SK-N-SH treated with all-trans-retinoic acid at 6 μM for 48 hours (cell line): ENCODE measurements at regions not wholly inside any gene's neighbourhood (a gene's known extent, or its start where the extent isn't known, plus 50 kb on each side); places are given as distances from the start of the nearest gene placed in this dataset.

ENCODE experiments used
- ARNTL ChIP-seq: fragments of 450-650 bp; formaldehyde crosslinking; IDR thresholded peaks from 2 replicates; pipeline ENCODE4 v1.5.0; 2020; ENCODE audit warnings: low read depth, mild to moderate bottlenecking, moderate library complexity, borderline replicate concordance
- BACH2 ChIP-seq: fragments of 250-450 bp; sonication (Bioruptor Pico); IDR thresholded peaks from 2 replicates; pipeline ENCODE4 v1.9.0; 2021; ENCODE audit warnings: mild to moderate bottlenecking, borderline replicate concordance
- CSDC2 ChIP-seq: fragments of 250-450 bp; sonication (Bioruptor Pico); IDR thresholded peaks from 2 replicates; pipeline ENCODE4 v1.5.0; 2020; ENCODE audit warnings: mild to moderate bottlenecking, moderate library complexity
- OSR1 ChIP-seq: fragments of 250-450 bp; sonication (Bioruptor Pico); IDR thresholded peaks from 2 replicates; pipeline ENCODE4 v1.8.0; 2022; ENCODE audit warnings: moderate library complexity, mild to moderate bottlenecking, inconsistent platforms
- PPARA ChIP-seq: fragments of 250-450 bp; sonication (Bioruptor Pico); IDR thresholded peaks from 2 replicates; pipeline ENCODE4 v1.5.0; 2020; ENCODE audit warnings: mild to moderate bottlenecking, borderline replicate concordance
- TCF4 ChIP-seq: fragments of 250-450 bp; sonication (Bioruptor Pico); IDR thresholded peaks from 2 replicates; pipeline ENCODE4 v1.8.0; 2021; ENCODE audit warnings: mild to moderate bottlenecking, moderate library complexity, borderline replicate concordance
- ZC3H10 ChIP-seq: fragments of 250-450 bp; sonication (Bioruptor Pico); IDR thresholded peaks from 2 replicates; pipeline ENCODE4 v1.5.1; 2021; ENCODE audit warnings: mild to moderate bottlenecking, moderate library complexity
- ZFP3 ChIP-seq: fragments of 250-450 bp; sonication (Bioruptor Pico); IDR thresholded peaks from 2 replicates; pipeline ENCODE4 v1.5.0; 2020; ENCODE audit warnings: mild to moderate bottlenecking, moderate library complexity
- ZFP30 ChIP-seq: fragments of 450-650 bp; formaldehyde crosslinking; IDR thresholded peaks from 2 replicates; pipeline ENCODE4 v1.5.0; 2022; ENCODE audit warnings: mild to moderate bottlenecking, moderate library complexity
- ZNF70 ChIP-seq: fragments of 450-650 bp; formaldehyde crosslinking; IDR thresholded peaks from 2 replicates; pipeline ENCODE4 v1.5.0; 2020; ENCODE audit warnings: mild to moderate bottlenecking, moderate library complexity
- TF ChIP-seq, protein P1 (sequence below): fragments of 250-450 bp; sonication (Bioruptor Pico); IDR thresholded peaks from 2 replicates; pipeline ENCODE4 v1.5.0; 2020; ENCODE audit warnings: mild to moderate bottlenecking, moderate library complexity
- TF ChIP-seq, protein P2 (sequence below): fragments of 250-450 bp; sonication (Bioruptor Pico); IDR thresholded peaks from 2 replicates; pipeline ENCODE4 v1.8.0; 2021; ENCODE audit warnings: low read depth, mild to moderate bottlenecking, moderate library complexity, borderline replicate concordance
- TF ChIP-seq, protein P3 (sequence below): fragments of 250-450 bp; sonication (Bioruptor Pico); IDR thresholded peaks from 2 replicates; pipeline ENCODE4 v1.8.0; 2020; ENCODE audit warnings: mild to moderate bottlenecking, moderate library complexity, borderline replicate concordance

DNA sequence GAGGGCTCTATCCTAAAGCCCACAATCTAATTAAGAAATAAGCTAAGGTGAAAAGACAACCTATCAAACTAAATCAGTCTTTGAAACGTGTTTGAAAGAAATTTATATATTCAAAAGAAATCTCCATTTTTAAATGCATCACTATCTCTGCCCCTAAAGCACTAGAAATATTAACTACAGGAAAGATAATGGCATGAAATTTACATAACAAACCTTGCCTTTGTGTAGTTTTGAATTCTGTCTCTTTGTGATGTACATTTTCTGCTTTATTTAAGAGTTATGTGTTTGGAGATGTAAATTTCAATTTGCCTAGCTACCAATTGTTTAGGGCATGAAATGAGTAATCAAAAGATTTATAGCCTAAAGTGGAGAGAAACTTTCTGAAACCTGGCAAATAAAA lies 286.1 kb upstream of the TBX22 start:
- TF ChIP-seq TCF4 (CRISPR knock-in tag) = no peak
- TF ChIP-seq ZC3H10 (CRISPR knock-in tag) = no peak
- no peak for TF ChIP-seq OSR1 (CRISPR knock-in tag)
- TF ChIP-seq ZFP3 (CRISPR knock-in tag) = no peak
- TF ChIP-seq, protein P1, sequence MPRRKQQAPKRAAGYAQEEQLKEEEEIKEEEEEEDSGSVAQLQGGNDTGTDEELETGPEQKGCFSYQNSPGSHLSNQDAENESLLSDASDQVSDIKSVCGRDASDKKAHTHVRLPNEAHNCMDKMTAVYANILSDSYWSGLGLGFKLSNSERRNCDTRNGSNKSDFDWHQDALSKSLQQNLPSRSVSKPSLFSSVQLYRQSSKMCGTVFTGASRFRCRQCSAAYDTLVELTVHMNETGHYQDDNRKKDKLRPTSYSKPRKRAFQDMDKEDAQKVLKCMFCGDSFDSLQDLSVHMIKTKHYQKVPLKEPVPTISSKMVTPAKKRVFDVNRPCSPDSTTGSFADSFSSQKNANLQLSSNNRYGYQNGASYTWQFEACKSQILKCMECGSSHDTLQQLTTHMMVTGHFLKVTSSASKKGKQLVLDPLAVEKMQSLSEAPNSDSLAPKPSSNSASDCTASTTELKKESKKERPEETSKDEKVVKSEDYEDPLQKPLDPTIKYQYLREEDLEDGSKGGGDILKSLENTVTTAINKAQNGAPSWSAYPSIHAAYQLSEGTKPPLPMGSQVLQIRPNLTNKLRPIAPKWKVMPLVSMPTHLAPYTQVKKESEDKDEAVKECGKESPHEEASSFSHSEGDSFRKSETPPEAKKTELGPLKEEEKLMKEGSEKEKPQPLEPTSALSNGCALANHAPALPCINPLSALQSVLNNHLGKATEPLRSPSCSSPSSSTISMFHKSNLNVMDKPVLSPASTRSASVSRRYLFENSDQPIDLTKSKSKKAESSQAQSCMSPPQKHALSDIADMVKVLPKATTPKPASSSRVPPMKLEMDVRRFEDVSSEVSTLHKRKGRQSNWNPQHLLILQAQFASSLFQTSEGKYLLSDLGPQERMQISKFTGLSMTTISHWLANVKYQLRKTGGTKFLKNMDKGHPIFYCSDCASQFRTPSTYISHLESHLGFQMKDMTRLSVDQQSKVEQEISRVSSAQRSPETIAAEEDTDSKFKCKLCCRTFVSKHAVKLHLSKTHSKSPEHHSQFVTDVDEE (CRISPR knock-in tag) = no peak
- TF ChIP-seq ZFP30 (CRISPR knock-in tag) = no peak
- no peak for TF ChIP-seq PPARA (CRISPR knock-in tag)
- TF ChIP-seq CSDC2 = no peak
- no peak for TF ChIP-seq BACH2 (CRISPR knock-in tag)
- TF ChIP-seq, protein P2, sequence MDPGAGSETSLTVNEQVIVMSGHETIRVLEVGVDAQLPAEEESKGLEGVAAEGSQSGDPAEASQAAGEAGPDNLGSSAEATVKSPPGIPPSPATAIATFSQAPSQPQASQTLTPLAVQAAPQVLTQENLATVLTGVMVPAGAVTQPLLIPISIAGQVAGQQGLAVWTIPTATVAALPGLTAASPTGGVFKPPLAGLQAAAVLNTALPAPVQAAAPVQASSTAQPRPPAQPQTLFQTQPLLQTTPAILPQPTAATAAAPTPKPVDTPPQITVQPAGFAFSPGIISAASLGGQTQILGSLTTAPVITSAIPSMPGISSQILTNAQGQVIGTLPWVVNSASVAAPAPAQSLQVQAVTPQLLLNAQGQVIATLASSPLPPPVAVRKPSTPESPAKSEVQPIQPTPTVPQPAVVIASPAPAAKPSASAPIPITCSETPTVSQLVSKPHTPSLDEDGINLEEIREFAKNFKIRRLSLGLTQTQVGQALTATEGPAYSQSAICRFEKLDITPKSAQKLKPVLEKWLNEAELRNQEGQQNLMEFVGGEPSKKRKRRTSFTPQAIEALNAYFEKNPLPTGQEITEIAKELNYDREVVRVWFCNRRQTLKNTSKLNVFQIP (CRISPR knock-in tag) = no peak
- no peak for TF ChIP-seq ZNF70 (CRISPR knock-in tag)
- TF ChIP-seq, protein P3, sequence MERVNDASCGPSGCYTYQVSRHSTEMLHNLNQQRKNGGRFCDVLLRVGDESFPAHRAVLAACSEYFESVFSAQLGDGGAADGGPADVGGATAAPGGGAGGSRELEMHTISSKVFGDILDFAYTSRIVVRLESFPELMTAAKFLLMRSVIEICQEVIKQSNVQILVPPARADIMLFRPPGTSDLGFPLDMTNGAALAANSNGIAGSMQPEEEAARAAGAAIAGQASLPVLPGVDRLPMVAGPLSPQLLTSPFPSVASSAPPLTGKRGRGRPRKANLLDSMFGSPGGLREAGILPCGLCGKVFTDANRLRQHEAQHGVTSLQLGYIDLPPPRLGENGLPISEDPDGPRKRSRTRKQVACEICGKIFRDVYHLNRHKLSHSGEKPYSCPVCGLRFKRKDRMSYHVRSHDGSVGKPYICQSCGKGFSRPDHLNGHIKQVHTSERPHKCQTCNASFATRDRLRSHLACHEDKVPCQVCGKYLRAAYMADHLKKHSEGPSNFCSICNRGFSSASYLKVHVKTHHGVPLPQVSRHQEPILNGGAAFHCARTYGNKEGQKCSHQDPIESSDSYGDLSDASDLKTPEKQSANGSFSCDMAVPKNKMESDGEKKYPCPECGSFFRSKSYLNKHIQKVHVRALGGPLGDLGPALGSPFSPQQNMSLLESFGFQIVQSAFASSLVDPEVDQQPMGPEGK = no peak
- TF ChIP-seq ARNTL (CRISPR knock-in tag) = no peak
